HepG2 (cell line): ENCODE measurements at regions not wholly inside any gene's neighbourhood (a gene's known extent, or its start where the extent isn't known, plus 50 kb on each side); places are given as distances from the start of the nearest gene placed in this dataset.

Experiments
- CHD2 ChIP-seq: IDR thresholded peaks from 2 replicates; pipeline ENCODE4 v1.6.1; 2011; ENCODE audit warnings: low read depth, low read length, improper control_type of control experiment
- FOXA1 ChIP-seq, 2 experiments: fragments of 450-650 bp in 1 of 2; sonication (generic) in 1 of 2; formaldehyde crosslinking in 1 of 2; IDR thresholded peaks; 2 replicates each; pipeline versions ENCODE4 v1.4.0 to v1.6.1; 2016 to 2020; ENCODE audit warnings: missing genetic modification reagents in 1 of 2
- GZF1 ChIP-seq: sonication (generic); formaldehyde crosslinking; IDR thresholded peaks from 2 replicates; pipeline ENCODE4 v1.5.1; 2020; ENCODE audit warnings: mild to moderate bottlenecking, missing genetic modification reagents
- MATR3 ChIP-seq: sonication (generic); formaldehyde crosslinking; IDR thresholded peaks from 2 replicates; pipeline ENCODE4 v1.4.0; 2020; ENCODE audit warnings: missing genetic modification reagents
- MEIS1 ChIP-seq: sonication (generic); formaldehyde crosslinking; IDR thresholded peaks from 2 replicates; pipeline ENCODE4 v1.9.0; 2021; ENCODE audit warnings: mild to moderate bottlenecking, missing genetic modification reagents, moderate library complexity, borderline replicate concordance
- MIER3 ChIP-seq: IDR thresholded peaks from 2 replicates; pipeline ENCODE4 v1.6.1; 2016; ENCODE audit warnings: missing compliant biosample characterization, borderline replicate concordance
- NR2C2 ChIP-seq: sonication (generic); formaldehyde crosslinking; IDR thresholded peaks from 2 replicates; pipeline ENCODE4 v1.4.0; 2020; ENCODE audit warnings: missing genetic modification reagents, mild to moderate bottlenecking, moderate library complexity, borderline replicate concordance
- PHF21A ChIP-seq: sonication (generic); formaldehyde crosslinking; IDR thresholded peaks from 2 replicates; pipeline ENCODE4 v1.5.0; 2020; ENCODE audit warnings: mild to moderate bottlenecking, missing genetic modification reagents
- PHF8 ChIP-seq: sonication (generic); formaldehyde crosslinking; IDR thresholded peaks from 2 replicates; pipeline ENCODE4 v1.5.0; 2020; ENCODE audit warnings: missing genetic modification reagents
- SP4 ChIP-seq: sonication (generic); formaldehyde crosslinking; IDR thresholded peaks from 2 replicates; pipeline ENCODE4 v1.8.1; 2023; ENCODE audit warnings: mild to moderate bottlenecking, missing genetic modification reagents
- TBP ChIP-seq: sonication (generic); formaldehyde crosslinking; IDR thresholded peaks from 2 replicates; pipeline ENCODE4 v1.5.0; 2020; ENCODE audit warnings: missing genetic modification reagents
- U2AF2 ChIP-seq: fragments of 200-400 bp; formaldehyde crosslinking; IDR thresholded peaks from 2 replicates; pipeline ENCODE4 v1.6.1; 2017; ENCODE audit warnings: low read depth, mild to moderate bottlenecking, low read length
- ZNF101 ChIP-seq: sonication (generic); formaldehyde crosslinking; IDR thresholded peaks from 2 replicates; pipeline ENCODE4 v1.4.0; 2020; ENCODE audit warnings: mild to moderate bottlenecking, low read depth, missing genetic modification reagents, borderline replicate concordance
- ZNF180 ChIP-seq: sonication (generic); formaldehyde crosslinking; IDR thresholded peaks from 2 replicates; pipeline ENCODE4 v1.4.0; 2020; ENCODE audit warnings: low read depth, missing genetic modification reagents, borderline replicate concordance
- ZNF558 ChIP-seq: sonication (generic); formaldehyde crosslinking; IDR thresholded peaks from 2 replicates; pipeline ENCODE4 v1.9.0; 2022; ENCODE audit warnings: mild to moderate bottlenecking, missing genetic modification reagents, borderline replicate concordance
- TF ChIP-seq, protein P1 (sequence below): IDR thresholded peaks from 2 replicates; pipeline ENCODE4 v1.6.1; 2016; ENCODE audit warnings: missing compliant biosample characterization, missing genetic modification reagents, borderline replicate concordance
- TF ChIP-seq, protein P2 (sequence below): sonication (generic); formaldehyde crosslinking; IDR thresholded peaks from 2 replicates; pipeline ENCODE4 v1.5.0; 2020; ENCODE audit warnings: missing genetic modification reagents
- TF ChIP-seq, protein P3 (sequence below): sonication (generic); formaldehyde crosslinking; IDR thresholded peaks from 2 replicates; pipeline ENCODE4 v1.4.0; 2020; ENCODE audit warnings: missing genetic modification reagents
- TF ChIP-seq, protein P4 (sequence below): IDR thresholded peaks from 2 replicates; pipeline ENCODE4 v1.6.1; 2016; ENCODE audit warnings: missing biosample characterization, missing genetic modification reagents, low read depth
- TF ChIP-seq, protein P5 (sequence below): IDR thresholded peaks from 2 replicates; pipeline ENCODE4 v1.6.1; 2016
- TF ChIP-seq, protein P6 (sequence below): sonication (generic); formaldehyde crosslinking; IDR thresholded peaks from 2 replicates; pipeline ENCODE4 v1.4.0; 2020; ENCODE audit warnings: mild to moderate bottlenecking, missing genetic modification reagents
- TF ChIP-seq, protein P7 (sequence below): sonication (generic); formaldehyde crosslinking; IDR thresholded peaks from 2 replicates; pipeline ENCODE4 v1.8.0; 2022; ENCODE audit warnings: missing genetic modification reagents, mild to moderate bottlenecking, inconsistent platforms, borderline replicate concordance

DNA sequence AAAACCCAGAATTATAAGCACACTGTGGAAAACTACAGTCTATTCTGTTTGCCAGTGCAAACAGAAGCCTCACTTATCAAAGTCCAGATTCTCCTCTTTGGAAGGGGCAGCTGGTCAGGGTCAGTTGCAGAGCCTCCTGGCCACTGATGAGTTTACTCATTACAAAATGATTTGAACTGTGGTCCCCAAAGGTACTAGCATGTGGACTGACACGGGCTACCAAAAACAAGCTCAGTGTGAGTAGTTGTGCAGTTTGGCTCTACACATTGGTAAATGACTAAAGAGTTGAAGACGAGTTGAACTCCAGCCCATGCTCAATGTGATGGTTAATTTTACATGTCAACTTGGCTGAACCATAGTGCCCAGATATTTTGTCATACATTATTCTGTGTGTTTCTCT is 221.5 kb downstream of the ZIC4 start (continued):
- TF ChIP-seq, protein P1, sequence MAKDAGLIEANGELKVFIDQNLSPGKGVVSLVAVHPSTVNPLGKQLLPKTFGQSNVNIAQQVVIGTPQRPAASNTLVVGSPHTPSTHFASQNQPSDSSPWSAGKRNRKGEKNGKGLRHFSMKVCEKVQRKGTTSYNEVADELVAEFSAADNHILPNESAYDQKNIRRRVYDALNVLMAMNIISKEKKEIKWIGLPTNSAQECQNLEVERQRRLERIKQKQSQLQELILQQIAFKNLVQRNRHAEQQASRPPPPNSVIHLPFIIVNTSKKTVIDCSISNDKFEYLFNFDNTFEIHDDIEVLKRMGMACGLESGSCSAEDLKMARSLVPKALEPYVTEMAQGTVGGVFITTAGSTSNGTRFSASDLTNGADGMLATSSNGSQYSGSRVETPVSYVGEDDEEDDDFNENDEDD (CRISPR knock-in tag) = peak; percentile 37; the same call in 1 of the 2 replicates
- TF ChIP-seq, protein P2, sequence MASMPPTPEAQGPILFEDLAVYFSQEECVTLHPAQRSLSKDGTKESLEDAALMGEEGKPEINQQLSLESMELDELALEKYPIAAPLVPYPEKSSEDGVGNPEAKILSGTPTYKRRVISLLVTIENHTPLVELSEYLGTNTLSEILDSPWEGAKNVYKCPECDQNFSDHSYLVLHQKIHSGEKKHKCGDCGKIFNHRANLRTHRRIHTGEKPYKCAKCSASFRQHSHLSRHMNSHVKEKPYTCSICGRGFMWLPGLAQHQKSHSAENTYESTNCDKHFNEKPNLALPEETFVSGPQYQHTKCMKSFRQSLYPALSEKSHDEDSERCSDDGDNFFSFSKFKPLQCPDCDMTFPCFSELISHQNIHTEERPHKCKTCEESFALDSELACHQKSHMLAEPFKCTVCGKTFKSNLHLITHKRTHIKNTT (CRISPR knock-in tag) = no peak
- TF ChIP-seq ZNF180 (CRISPR knock-in tag) (no peak), U2AF2 (no peak), MEIS1 (peak; percentile 32; the same call in 1 of the 2 replicates), ZNF558 (CRISPR knock-in tag) (no peak), SP4 (CRISPR knock-in tag) (no peak), CHD2 (no peak), TBP (no peak), MATR3 (CRISPR knock-in tag) (no peak), ZNF101 (CRISPR knock-in tag) (no peak), GZF1 (CRISPR knock-in tag) (no peak), PHF21A (peak; percentile 82), NR2C2 (CRISPR knock-in tag) (peak; percentile 64; the same call in 1 of the 2 replicates), FOXA1 (IDR thresholded peaks at IDR 0.05) (0 out of 2 replicates have a peak, but pooled peaks have one; percentile 28), FOXA1 (CRISPR knock-in tag; IDR thresholded peaks at IDR 0.05) (peak; percentile 80), PHF8 (no peak), MIER3 (CRISPR knock-in tag) (peak; percentile 85; the same call in 1 of the 2 replicates)
- TF ChIP-seq, protein P3, sequence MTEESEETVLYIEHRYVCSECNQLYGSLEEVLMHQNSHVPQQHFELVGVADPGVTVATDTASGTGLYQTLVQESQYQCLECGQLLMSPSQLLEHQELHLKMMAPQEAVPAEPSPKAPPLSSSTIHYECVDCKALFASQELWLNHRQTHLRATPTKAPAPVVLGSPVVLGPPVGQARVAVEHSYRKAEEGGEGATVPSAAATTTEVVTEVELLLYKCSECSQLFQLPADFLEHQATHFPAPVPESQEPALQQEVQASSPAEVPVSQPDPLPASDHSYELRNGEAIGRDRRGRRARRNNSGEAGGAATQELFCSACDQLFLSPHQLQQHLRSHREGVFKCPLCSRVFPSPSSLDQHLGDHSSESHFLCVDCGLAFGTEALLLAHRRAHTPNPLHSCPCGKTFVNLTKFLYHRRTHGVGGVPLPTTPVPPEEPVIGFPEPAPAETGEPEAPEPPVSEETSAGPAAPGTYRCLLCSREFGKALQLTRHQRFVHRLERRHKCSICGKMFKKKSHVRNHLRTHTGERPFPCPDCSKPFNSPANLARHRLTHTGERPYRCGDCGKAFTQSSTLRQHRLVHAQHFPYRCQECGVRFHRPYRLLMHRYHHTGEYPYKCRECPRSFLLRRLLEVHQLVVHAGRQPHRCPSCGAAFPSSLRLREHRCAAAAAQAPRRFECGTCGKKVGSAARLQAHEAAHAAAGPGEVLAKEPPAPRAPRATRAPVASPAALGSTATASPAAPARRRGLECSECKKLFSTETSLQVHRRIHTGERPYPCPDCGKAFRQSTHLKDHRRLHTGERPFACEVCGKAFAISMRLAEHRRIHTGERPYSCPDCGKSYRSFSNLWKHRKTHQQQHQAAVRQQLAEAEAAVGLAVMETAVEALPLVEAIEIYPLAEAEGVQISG (CRISPR knock-in tag) = peak; percentile 57
- TF ChIP-seq, protein P4, sequence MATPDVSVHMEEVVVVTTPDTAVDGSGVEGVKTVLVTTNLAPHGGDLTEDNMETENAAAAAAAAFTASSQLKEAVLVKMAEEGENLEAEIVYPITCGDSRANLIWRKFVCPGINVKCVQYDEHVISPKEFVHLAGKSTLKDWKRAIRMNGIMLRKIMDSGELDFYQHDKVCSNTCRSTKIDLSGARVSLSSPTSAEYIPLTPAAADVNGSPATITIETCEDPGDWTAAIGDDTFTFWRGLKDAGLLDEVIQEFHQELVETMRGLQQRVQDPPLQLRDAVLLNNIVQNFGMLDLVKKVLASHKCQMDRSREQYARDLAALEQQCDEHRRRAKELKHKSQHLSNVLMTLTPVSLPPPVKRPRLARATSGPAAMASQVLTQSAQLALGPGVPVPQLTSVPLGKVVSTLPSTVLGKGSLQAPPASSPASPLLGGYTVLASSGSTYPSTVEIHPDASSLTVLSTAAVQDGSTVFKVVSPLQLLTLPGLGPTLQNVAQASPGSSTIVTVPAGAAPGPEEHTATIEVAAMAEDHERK (CRISPR knock-in tag) = no peak
- TF ChIP-seq, protein P5, sequence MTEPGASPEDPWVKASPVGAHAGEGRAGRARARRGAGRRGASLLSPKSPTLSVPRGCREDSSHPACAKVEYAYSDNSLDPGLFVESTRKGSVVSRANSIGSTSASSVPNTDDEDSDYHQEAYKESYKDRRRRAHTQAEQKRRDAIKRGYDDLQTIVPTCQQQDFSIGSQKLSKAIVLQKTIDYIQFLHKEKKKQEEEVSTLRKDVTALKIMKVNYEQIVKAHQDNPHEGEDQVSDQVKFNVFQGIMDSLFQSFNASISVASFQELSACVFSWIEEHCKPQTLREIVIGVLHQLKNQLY = 0 out of 2 replicates have a peak, but pooled peaks have one; percentile 21
- TF ChIP-seq, protein P6, sequence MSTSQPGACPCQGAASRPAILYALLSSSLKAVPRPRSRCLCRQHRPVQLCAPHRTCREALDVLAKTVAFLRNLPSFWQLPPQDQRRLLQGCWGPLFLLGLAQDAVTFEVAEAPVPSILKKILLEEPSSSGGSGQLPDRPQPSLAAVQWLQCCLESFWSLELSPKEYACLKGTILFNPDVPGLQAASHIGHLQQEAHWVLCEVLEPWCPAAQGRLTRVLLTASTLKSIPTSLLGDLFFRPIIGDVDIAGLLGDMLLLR (CRISPR knock-in tag) = no peak
- TF ChIP-seq, protein P7, sequence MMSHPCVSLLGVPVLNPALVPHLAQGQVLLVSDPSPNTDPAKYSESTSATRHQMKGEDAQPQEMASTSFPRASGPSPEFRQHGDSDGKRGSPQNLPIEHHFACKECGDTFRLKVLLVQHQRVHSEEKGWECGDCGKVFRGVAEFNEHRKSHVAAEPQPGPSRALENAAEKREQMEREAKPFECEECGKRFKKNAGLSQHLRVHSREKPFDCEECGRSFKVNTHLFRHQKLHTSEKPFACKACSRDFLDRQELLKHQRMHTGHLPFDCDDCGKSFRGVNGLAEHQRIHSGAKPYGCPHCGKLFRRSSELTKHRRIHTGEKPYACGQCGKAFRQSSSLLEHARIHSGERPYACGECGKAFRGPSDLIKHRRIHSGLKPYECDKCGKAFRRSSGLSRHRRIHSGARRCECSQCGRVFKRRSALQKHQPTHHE = no peak
